ENCODE measurements at regions not wholly inside any gene's neighbourhood (a gene's known extent, or its start where the extent isn't known, plus 50 kb on each side); places are given as distances from the start of the nearest gene placed in this dataset.
"Not testable (repeated sequence)": the region's sequence is repeated elsewhere in the genome, so short reads cannot be mapped to it uniquely, and the experiment has no call there.

- TF ChIP-seq CTCF (IDR thresholded peaks at IDR 0.05); EZH2 (IDR thresholded peaks at IDR 0.05; ENCODE audit: borderline replicate concordance, insufficient read depth, low read depth, low read length, poor library complexity, severe bottlenecking): not testable (repeated sequence)
These were observed 114.7 kb upstream of the ZBTB40 start for GRCh38 chr1:22336696-22337545.
